ENCODE measurements at regions not wholly inside any gene's neighbourhood (a gene's known extent, or its start where the extent isn't known, plus 50 kb on each side); places are given as distances from the start of the nearest gene placed in this dataset.

DNA sequence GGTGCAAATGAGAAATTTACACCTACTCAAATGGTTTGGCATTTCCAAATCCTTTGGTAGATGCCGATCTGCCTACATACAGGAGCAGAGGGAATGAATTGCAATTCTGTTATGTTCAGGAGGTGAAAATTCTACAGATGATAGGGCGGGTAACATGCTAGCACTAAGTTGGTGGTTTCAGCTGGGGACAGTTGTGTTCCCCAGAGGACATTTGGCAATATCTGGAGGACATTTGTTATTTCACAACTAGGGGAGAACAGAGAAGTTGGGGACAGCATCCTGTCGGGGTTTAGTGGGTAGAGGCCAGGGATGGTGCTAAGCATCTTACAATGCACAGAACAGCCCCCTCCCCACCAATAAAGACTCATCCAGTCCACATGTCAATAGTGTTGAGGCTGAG lies 96.5 kb upstream of the PUDP start:
- H3K27ac ChIP-seq, result no peak overlapping the region
- no peaks in the 10 kb centered on the region for H3K9me3 ChIP-seq
- no peaks in the 10 kb centered on the region for H3K4me1 ChIP-seq (replicated peaks)
- no peak for TF ChIP-seq POLR2AphosphoS5 (IDR thresholded peaks at IDR 0.05)
- TF ChIP-seq, protein P1, sequence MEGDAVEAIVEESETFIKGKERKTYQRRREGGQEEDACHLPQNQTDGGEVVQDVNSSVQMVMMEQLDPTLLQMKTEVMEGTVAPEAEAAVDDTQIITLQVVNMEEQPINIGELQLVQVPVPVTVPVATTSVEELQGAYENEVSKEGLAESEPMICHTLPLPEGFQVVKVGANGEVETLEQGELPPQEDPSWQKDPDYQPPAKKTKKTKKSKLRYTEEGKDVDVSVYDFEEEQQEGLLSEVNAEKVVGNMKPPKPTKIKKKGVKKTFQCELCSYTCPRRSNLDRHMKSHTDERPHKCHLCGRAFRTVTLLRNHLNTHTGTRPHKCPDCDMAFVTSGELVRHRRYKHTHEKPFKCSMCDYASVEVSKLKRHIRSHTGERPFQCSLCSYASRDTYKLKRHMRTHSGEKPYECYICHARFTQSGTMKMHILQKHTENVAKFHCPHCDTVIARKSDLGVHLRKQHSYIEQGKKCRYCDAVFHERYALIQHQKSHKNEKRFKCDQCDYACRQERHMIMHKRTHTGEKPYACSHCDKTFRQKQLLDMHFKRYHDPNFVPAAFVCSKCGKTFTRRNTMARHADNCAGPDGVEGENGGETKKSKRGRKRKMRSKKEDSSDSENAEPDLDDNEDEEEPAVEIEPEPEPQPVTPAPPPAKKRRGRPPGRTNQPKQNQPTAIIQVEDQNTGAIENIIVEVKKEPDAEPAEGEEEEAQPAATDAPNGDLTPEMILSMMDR (IDR thresholded peaks at IDR 0.05), result no peak
- no peak for TF ChIP-seq POLR2A (IDR thresholded peaks at IDR 0.05)
- no peaks in the 10 kb centered on the region for H3K27me3 ChIP-seq (replicated peaks; ENCODE audit: insufficient read depth)
- intact Hi-C loops (cut with DNase I), result no loop called here
- WGBS, result 86% methylated on average over 3 of the region's 3 CpGs
- no peaks in the 10 kb centered on the region for H3K36me3 ChIP-seq
- H3K4me3 ChIP-seq, result no peak overlapping the region
- no peak for DNase-seq (ENCODE audit: low spot score)

DNA sequence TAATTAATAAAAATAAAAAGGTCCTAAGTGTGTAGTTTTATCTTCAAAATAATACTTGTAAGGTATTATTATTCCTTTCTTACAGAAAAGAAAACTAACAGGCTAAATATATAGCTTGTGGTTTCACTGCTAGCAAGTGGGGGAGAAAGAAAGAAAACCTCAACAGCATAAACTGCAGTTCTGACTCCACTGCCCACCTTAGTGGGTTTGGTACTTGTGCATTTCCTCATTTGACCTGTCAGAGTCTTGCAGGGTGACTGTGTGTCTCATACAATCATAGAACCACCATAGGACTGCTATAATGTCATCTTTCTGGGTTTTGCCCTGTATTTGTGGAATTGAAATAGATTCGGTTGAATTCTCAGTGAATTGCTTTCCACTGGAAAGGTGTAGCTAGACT lies 94.7 kb upstream of the PUDP start:
- no peaks in the 10 kb centered on the region for H3K9me3 ChIP-seq
- no peaks in the 10 kb centered on the region for H3K4me1 ChIP-seq (replicated peaks)
- no peak overlapping the region for H3K4me3 ChIP-seq
- WGBS, result 100% methylated on average over 1 of the region's 1 CpG
- H3K27me3 ChIP-seq (replicated peaks; ENCODE audit: insufficient read depth), result no peaks in the 10 kb centered on the region
- no peak for DNase-seq (ENCODE audit: low spot score)
- intact Hi-C loops (cut with DNase I), result no loop called here
- H3K27ac ChIP-seq, result no peak overlapping the region
- H3K36me3 ChIP-seq, result no peaks in the 10 kb centered on the region
- TF ChIP-seq POLR2A (IDR thresholded peaks at IDR 0.05), result no peak
- TF ChIP-seq, protein P1 (IDR thresholded peaks at IDR 0.05), result no peak
- TF ChIP-seq POLR2AphosphoS5 (IDR thresholded peaks at IDR 0.05), result no peak

DNA sequence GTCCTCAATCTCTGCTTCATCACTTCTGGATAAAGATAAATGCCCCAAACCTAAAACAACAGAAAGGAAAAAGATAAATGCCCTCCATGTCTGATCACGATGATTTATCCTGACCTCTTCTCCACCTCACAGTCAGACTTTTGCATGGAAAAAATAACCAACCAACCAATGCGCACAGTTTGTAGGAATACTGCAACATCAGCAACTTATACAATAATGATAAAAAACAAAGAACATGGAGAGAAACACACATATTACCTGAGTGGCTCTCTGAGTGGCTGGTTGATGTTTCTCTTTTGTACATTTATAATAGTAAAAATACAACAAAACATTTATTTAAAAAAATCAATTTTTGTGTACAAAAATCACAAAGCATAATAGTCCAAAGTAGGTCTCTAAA lies 93.0 kb upstream of the PUDP start:
- Histone ChIP-seq H3K27ac (no peak overlapping the region), H3K36me3 (no peaks in the 10 kb centered on the region), H3K9me3 (no peaks in the 10 kb centered on the region), H3K4me1 (replicated peaks) (no peaks in the 10 kb centered on the region), H3K27me3 (replicated peaks; ENCODE audit: insufficient read depth) (no peaks in the 10 kb centered on the region), H3K4me3 (no peak overlapping the region)
- 98% methylated on average over 2 of the region's 2 CpGs for WGBS
- TF ChIP-seq, protein P1 (IDR thresholded peaks at IDR 0.05), result no peak
- TF ChIP-seq POLR2AphosphoS5 (IDR thresholded peaks at IDR 0.05) (no peak), POLR2A (IDR thresholded peaks at IDR 0.05) (no peak)
- DNase-seq (ENCODE audit: low spot score), result no peak
- intact Hi-C loops (cut with DNase I), result no loop called here

DNA sequence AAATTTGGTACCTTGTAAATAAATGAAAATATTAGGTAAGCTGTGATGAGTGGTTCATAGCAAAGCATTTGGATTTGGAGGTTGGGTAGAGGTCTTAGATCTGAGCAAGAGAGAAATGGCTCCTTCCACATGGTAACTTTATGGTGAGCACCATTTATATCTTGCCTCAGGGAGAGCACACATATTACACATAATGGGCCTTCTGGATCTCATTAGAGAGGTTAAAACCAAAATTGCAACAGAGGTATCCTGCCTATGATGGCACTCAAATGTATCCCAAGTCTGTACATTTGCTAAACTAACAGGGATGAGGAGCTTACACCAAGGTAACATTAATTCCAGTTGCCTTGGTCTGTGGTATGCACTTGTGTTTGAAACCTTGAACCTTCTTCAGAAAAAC lies 87.1 kb upstream of the PUDP start:
- Histone ChIP-seq H3K27ac (no peak overlapping the region), H3K4me1 (replicated peaks) (no peaks in the 10 kb centered on the region), H3K4me3 (no peak overlapping the region), H3K27me3 (replicated peaks; ENCODE audit: insufficient read depth) (no peaks in the 10 kb centered on the region), H3K36me3 (no peaks in the 10 kb centered on the region), H3K9me3 (no peaks in the 10 kb centered on the region)
- no peak for DNase-seq (ENCODE audit: low spot score)
- no peak for TF ChIP-seq POLR2A (IDR thresholded peaks at IDR 0.05)
- TF ChIP-seq POLR2AphosphoS5 (IDR thresholded peaks at IDR 0.05), result no peak
- intact Hi-C loops (cut with DNase I), result no loop called here

DNA sequence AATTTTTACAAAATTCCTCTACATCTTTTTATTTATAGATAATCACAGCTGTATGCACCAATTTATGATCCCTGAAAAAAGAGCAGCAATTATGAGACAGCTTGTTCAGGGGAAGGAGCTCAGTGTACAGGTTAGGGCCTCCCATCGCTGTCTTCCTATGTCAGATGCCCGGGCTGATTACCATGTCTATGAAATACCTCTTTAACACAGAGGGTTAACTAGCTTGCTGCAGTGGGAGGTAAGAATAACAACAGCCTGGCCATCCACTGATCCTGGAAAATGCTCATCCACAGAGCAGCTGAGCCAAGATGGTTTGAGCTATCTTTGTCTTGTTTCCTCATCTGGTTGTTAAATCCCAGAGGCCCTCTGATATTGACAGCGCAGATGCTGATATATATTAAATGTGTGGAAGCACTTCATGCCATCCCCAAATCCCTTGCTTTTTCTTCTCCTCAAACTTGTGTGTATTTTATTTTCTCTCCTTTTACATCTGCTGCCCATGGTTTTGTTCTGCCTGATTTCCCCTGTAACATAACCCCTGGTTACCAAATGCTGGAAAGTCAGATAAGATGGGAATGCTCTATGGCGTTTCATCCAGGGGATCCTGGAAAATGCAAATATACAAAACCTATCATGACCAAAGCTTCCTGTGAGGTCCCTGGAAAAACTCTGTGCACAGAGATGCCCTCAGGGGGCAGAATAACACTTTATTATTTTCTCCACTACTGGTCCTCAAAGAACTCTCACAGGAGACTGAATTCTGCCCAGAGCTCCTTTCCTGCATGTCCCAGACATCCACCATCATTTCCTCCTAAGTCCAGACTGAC lies 85.8 kb upstream of the PUDP start:
- H3K27me3 ChIP-seq (replicated peaks; ENCODE audit: insufficient read depth), result no peaks in the 10 kb centered on the region
- H3K36me3 ChIP-seq, result no peaks in the 10 kb centered on the region
- no peak overlapping the region for H3K27ac ChIP-seq
- DNase-seq (ENCODE audit: low spot score), result no peak
- no peak overlapping the region for H3K4me3 ChIP-seq
- 62% methylated on average over 4 of the region's 4 CpGs for WGBS
- intact Hi-C loops (cut with DNase I), result no loop called here
- no peaks in the 10 kb centered on the region for H3K9me3 ChIP-seq
- TF ChIP-seq POLR2AphosphoS5 (IDR thresholded peaks at IDR 0.05), result no peak
- TF ChIP-seq, protein P1 (IDR thresholded peaks at IDR 0.05), result no peak
- no peak for TF ChIP-seq POLR2A (IDR thresholded peaks at IDR 0.05)
- no peaks in the 10 kb centered on the region for H3K4me1 ChIP-seq (replicated peaks)

All from prostate gland (tissue), 2 donors.